IMR-90 (cell line): ENCODE measurements at regions not wholly inside any gene's neighbourhood (a gene's known extent, or its start where the extent isn't known, plus 50 kb on each side); places are given as distances from the start of the nearest gene placed in this dataset.

Source experiments
- ATAC-seq: fragments of 200-7000 bp; cut with Tn5 transposase; 2 replicates; pipeline ENCODE4 v1.9.1; 2020; ENCODE audit warnings: low read depth, mild to moderate bottlenecking, moderate library complexity
- BruUV-seq: library from RNA; stranded (reverse); fragments of 400-500 nt; replicated peaks from 2 replicates; lab custom pipeline; 2021; lab: Mats Ljungman, UMichigan
- CTCF ChIA-PET: fragments of 300-600 bp; formaldehyde crosslinking; extraction: SDS; loops from one replicate; lab custom pipeline; 2021; ENCODE audit warnings: antibody characterized with exemption; lab: Yijun Ruan, JAX
- POLR2A ChIA-PET: fragments of 300-600 bp; sonication (Branson Sonifier 250); formaldehyde crosslinking; loops from one replicate; lab custom pipeline; 2022; ENCODE audit warnings: antibody characterized with exemption; ENCODE audit not compliant: unreplicated experiment; lab: Charles Lee
- DNase-seq: peaks from one replicate; pipeline ENCODE4 v3.0.0; 2013
- H2AFZ ChIP-seq: replicated peaks from 2 replicates; pipeline ENCODE3; 2013; ENCODE audit warnings: low read length, mild to moderate bottlenecking; ENCODE audit not compliant: poor library complexity
- H2AK5ac ChIP-seq: 2 replicates; pipeline ENCODE4 v1.6.1; 2013; ENCODE audit warnings: low read depth, low read length, inconsistent platforms
- H2AK9ac ChIP-seq: replicated peaks from 2 replicates; pipeline ENCODE3; 2013; ENCODE audit warnings: mild to moderate bottlenecking, low read depth, low read length, moderate library complexity; ENCODE audit not compliant: poor library complexity
- H2BK120ac ChIP-seq: 2 replicates; pipeline ENCODE4 v1.6.1; 2013; ENCODE audit warnings: low read depth, low read length, inconsistent platforms
- H2BK15ac ChIP-seq: 3 replicates; pipeline ENCODE4 v1.6.1; 2013; ENCODE audit warnings: low read depth, low read length, inconsistent platforms
- H2BK20ac ChIP-seq: 2 replicates; pipeline ENCODE4 v1.6.1; 2013; ENCODE audit warnings: low read depth, mild to moderate bottlenecking, inconsistent platforms, low read length, moderate library complexity
- H2BK5ac ChIP-seq: 2 replicates; pipeline ENCODE4 v1.6.1; 2013; ENCODE audit warnings: mild to moderate bottlenecking, low read depth, low read length, inconsistent platforms; ENCODE audit not compliant: poor library complexity, severe bottlenecking
- H3K14ac ChIP-seq: replicated peaks from 2 replicates; pipeline ENCODE4 v1.6.1; 2013; ENCODE audit warnings: low read depth, low read length, inconsistent platforms
- H3K18ac ChIP-seq: 2 replicates; pipeline ENCODE4 v1.6.1; 2013; ENCODE audit warnings: low read depth, low read length, control low read depth
- H3K23ac ChIP-seq: 2 replicates; pipeline ENCODE4 v1.6.1; 2013; ENCODE audit warnings: low read depth, low read length, inconsistent platforms
- H3K27ac ChIP-seq: 2 replicates; pipeline ENCODE4 v1.5.1; 2013; ENCODE audit warnings: mild to moderate bottlenecking, control low read depth, low read length; ENCODE audit not compliant: insufficient read depth
- H3K27me3 ChIP-seq: 2 replicates; pipeline ENCODE4 v1.6.1; 2013; ENCODE audit warnings: low read length; ENCODE audit not compliant: control insufficient read depth, insufficient read depth
- H3K36me3 ChIP-seq: 2 replicates; pipeline ENCODE4 v1.6.1; 2013; ENCODE audit warnings: low read length, mixed read lengths; ENCODE audit not compliant: control insufficient read depth, insufficient read depth
- H3K4ac ChIP-seq: 2 replicates; pipeline ENCODE4 v1.6.1; 2013; ENCODE audit warnings: low read depth, low read length, inconsistent platforms
- H3K4me1 ChIP-seq: 2 replicates; pipeline ENCODE4 v1.6.1; 2013; ENCODE audit warnings: low read length, mixed read lengths; ENCODE audit not compliant: control insufficient read depth, insufficient read depth
- H3K4me2 ChIP-seq: 2 replicates; pipeline ENCODE4 v1.6.1; 2013; ENCODE audit warnings: low read depth, mild to moderate bottlenecking, control low read depth, low read length, moderate library complexity
- H3K4me3 ChIP-seq: 2 replicates; pipeline ENCODE4 v1.5.1; 2013; ENCODE audit warnings: low read depth, mild to moderate bottlenecking, control low read depth, low read length, moderate library complexity; ENCODE audit not compliant: insufficient read depth
- H3K56ac ChIP-seq: 2 replicates; pipeline ENCODE4 v1.6.1; 2013; ENCODE audit warnings: low read length, inconsistent platforms; ENCODE audit not compliant: insufficient read depth; ENCODE audit errors: extremely low read depth
- H3K79me1 ChIP-seq, 2 experiments: 2 replicates each; pipeline ENCODE4 v1.6.1; 2013; ENCODE audit warnings: low read length in 2 of 2, inconsistent platforms in 1 of 2, low read depth in 1 of 2
- H3K9ac ChIP-seq: 2 replicates; pipeline ENCODE4 v1.6.1; 2013; ENCODE audit warnings: low read depth, low read length, control low read depth
- H3K9me1 ChIP-seq: 2 replicates; pipeline ENCODE4 v1.6.1; 2013; ENCODE audit warnings: low read length, inconsistent platforms; ENCODE audit not compliant: insufficient read depth
- H3K9me3 ChIP-seq: 2 replicates; pipeline ENCODE4 v1.6.1; 2013; ENCODE audit warnings: low read length; ENCODE audit not compliant: control insufficient read depth, insufficient read depth
- H4K20me1 ChIP-seq: 2 replicates; pipeline ENCODE4 v1.6.1; 2013; ENCODE audit warnings: low read length, inconsistent platforms; ENCODE audit not compliant: insufficient read depth
- H4K5ac ChIP-seq: 2 replicates; pipeline ENCODE4 v1.6.1; 2013; ENCODE audit warnings: mild to moderate bottlenecking, low read depth, low read length, control low read depth
- H4K8ac ChIP-seq, 2 experiments: 2 replicates each; pipeline ENCODE4 v1.6.1; 2013; ENCODE audit warnings: low read depth in 2 of 2, low read length in 2 of 2, control low read depth in 1 of 2, inconsistent platforms in 1 of 2
- H4K91ac ChIP-seq: 2 replicates; pipeline ENCODE4 v1.6.1; 2013; ENCODE audit warnings: low read depth, low read length, inconsistent platforms; ENCODE audit not compliant: insufficient read depth
- BHLHE40 ChIP-seq: fragments of 150-350 bp; IDR thresholded peaks from 2 replicates; pipeline ENCODE4 v1.6.1; 2016; ENCODE audit warnings: mild to moderate bottlenecking, low read depth, low read length
- CEBPB ChIP-seq: IDR thresholded peaks from 2 replicates; pipeline ENCODE4 v1.6.1; 2012; ENCODE audit warnings: low read depth, low read length, improper control_type of control experiment
- CHD1 ChIP-seq: IDR thresholded peaks from 2 replicates; pipeline ENCODE4 v1.6.1; 2012; ENCODE audit warnings: low read depth, low read length, improper control_type of control experiment
- CTCF ChIP-seq: conservative IDR thresholded peaks from 2 replicates; pipeline ENCODE4 v1.5.1; 2012; ENCODE audit warnings: mild to moderate bottlenecking, low read depth, low read length, improper control_type of control experiment
- ELK1 ChIP-seq: fragments of 150-350 bp; IDR thresholded peaks from 2 replicates; pipeline ENCODE4 v1.6.1; 2016; ENCODE audit warnings: low read depth, mild to moderate bottlenecking, low read length, moderate library complexity, borderline replicate concordance
- FOS ChIP-seq: fragments of 150-350 bp; IDR thresholded peaks from 2 replicates; pipeline ENCODE4 v1.6.1; 2016; ENCODE audit warnings: low read depth, low read length
- MAFK ChIP-seq: IDR thresholded peaks from 2 replicates; pipeline ENCODE4 v1.6.1; 2012; ENCODE audit warnings: low read depth, low read length, improper control_type of control experiment
- MAZ ChIP-seq: IDR thresholded peaks from 2 replicates; pipeline ENCODE4 v1.6.1; 2012; ENCODE audit warnings: low read depth, mild to moderate bottlenecking, low read length, improper control_type of control experiment, moderate library complexity, borderline replicate concordance
- MXI1 ChIP-seq: IDR thresholded peaks from 2 replicates; pipeline ENCODE4 v1.6.1; 2012; ENCODE audit warnings: low read depth, mild to moderate bottlenecking, low read length, moderate library complexity, borderline replicate concordance
- NFE2L2 ChIP-seq: fragments of 150-350 bp; IDR thresholded peaks from 2 replicates; pipeline ENCODE4 v1.6.1; 2016; ENCODE audit warnings: low read depth, mild to moderate bottlenecking, low read length
- POLR2A ChIP-seq: IDR thresholded peaks from 2 replicates; pipeline ENCODE4 v1.6.1; 2012; ENCODE audit warnings: mild to moderate bottlenecking, low read depth, low read length
- RAD21 ChIP-seq: IDR thresholded peaks from 2 replicates; pipeline ENCODE4 v1.6.1; 2012; ENCODE audit warnings: low read length, improper control_type of control experiment
- RCOR1 ChIP-seq: IDR thresholded peaks from 2 replicates; pipeline ENCODE4 v1.6.1; 2012; ENCODE audit warnings: mild to moderate bottlenecking, low read length, improper control_type of control experiment; ENCODE audit not compliant: insufficient replicate concordance
- RFX5 ChIP-seq: IDR thresholded peaks from 2 replicates; pipeline ENCODE4 v1.8.0; 2012; ENCODE audit warnings: low read depth, mild to moderate bottlenecking, low read length, moderate library complexity
- SMC3 ChIP-seq: fragments of 150-350 bp; IDR thresholded peaks from 2 replicates; pipeline ENCODE4 v1.6.1; 2016; ENCODE audit warnings: low read depth, mild to moderate bottlenecking, antibody characterized with exemption, low read length, moderate library complexity
- USF2 ChIP-seq: fragments of 150-350 bp; IDR thresholded peaks from 2 replicates; pipeline ENCODE4 v1.6.1; 2017; ENCODE audit warnings: mild to moderate bottlenecking, antibody characterized with exemption, low read length, low read depth
- WGBS, 2 experiments: methylation state at CpG; one replicate each; pipeline versions ENCODE4 v1.1.5 to v1.1.7; 2013; ENCODE audit warnings: missing lambda C conversion rate in 2 of 2; ENCODE audit not compliant: insufficient read length in 1 of 2; ENCODE audit errors: extremely low coverage in 2 of 2; 5-methylcytosine and 5-hydroxymethylcytosine counted together
- dilution Hi-C: fragments of 300-500 bp; cut with HindIII; formaldehyde crosslinking; loops from one replicate; pipeline ENCODE4 v1.14.3; 2018; ENCODE audit warnings: low sequenced_read_pairs; ENCODE audit not compliant: unreplicated experiment
- in situ Hi-C: fragments of 300-500 bp; cut with MboI; formaldehyde crosslinking; loops from 3 replicates; pipeline ENCODE4 v1.14.3; 2019; ENCODE audit warnings: low sequenced_read_pairs, inconsistent platforms, mixed read lengths
- intact Hi-C: fragments of 100-400 bp; cut with micrococcal nuclease; formaldehyde crosslinking; loops from 2 replicates; pipeline ENCODE4 v1.10.0; 2022

- H4K91ac ChIP-seq: no peak overlapping the region
- H2AK5ac ChIP-seq: no peak overlapping the region
- H2BK120ac ChIP-seq: no peak overlapping the region
- no peak overlapping the region for H3K9ac ChIP-seq
- in situ Hi-C loops: no loop called here
- no peak overlapping the region for H3K4me2 ChIP-seq
- H3K18ac ChIP-seq: no peak overlapping the region
- ChIA-PET POLR2A (no interaction called here), CTCF (no interaction called here)
- no peak for TF ChIP-seq CTCF
- no peak for TF ChIP-seq MAZ
- no peak for TF ChIP-seq BHLHE40
- TF ChIP-seq NFE2L2: no peak
- no peak for TF ChIP-seq MAFK
- no peak for TF ChIP-seq MXI1
- no peak for TF ChIP-seq POLR2A
- TF ChIP-seq CEBPB: no peak
- TF ChIP-seq SMC3: no peak
- TF ChIP-seq RCOR1: no peak
- TF ChIP-seq FOS: no peak
- TF ChIP-seq USF2: no peak
- no peak for TF ChIP-seq ELK1
- TF ChIP-seq RAD21: no peak
- TF ChIP-seq RFX5: no peak
- TF ChIP-seq CHD1: no peak
- H4K5ac ChIP-seq: no peak overlapping the region
- no peaks in the 10 kb centered on the region; the same call in 1 of the 2 replicates for H3K27me3 ChIP-seq
- intact Hi-C loops: no loop called here
- no peak overlapping the region for H4K8ac ChIP-seq
- H3K9me3 ChIP-seq: no peaks in the 10 kb centered on the region
- H4K20me1 ChIP-seq: no peaks in the 10 kb centered on the region
- H3K4ac ChIP-seq: no peak overlapping the region
- no peak overlapping the region for H2BK5ac ChIP-seq
- no TSS peak for BruUV-seq
- no peaks in the 10 kb centered on the region for H3K36me3 ChIP-seq
- ATAC-seq: no peak
- no peak overlapping the region for H2AK9ac ChIP-seq
- H3K9me1 ChIP-seq: no peaks in the 10 kb centered on the region
- no peak overlapping the region for H2AFZ ChIP-seq
- H3K4me3 ChIP-seq: no peak overlapping the region
- H3K27ac ChIP-seq: no peak overlapping the region
- no CpG with 5 or more reads among the region's 1 CpG for WGBS, 2 experiments
- H3K14ac ChIP-seq: no peak overlapping the region
- H3K79me1 ChIP-seq: no peaks in the 10 kb centered on the region
- dilution Hi-C loops: no loop called here
- H2BK20ac ChIP-seq: no peak overlapping the region
- no peaks in the 10 kb centered on the region for H3K4me1 ChIP-seq
- H2BK15ac ChIP-seq: no peak overlapping the region
- no peak overlapping the region for H3K56ac ChIP-seq
- no peak for DNase-seq
- no peak overlapping the region for H3K23ac ChIP-seq
Observed at GRCh38 chr12:85557850-85558249, 277.8 kb downstream of the ALX1 start.
